ENCODE measurements at regions not wholly inside any gene's neighbourhood (a gene's known extent, or its start where the extent isn't known, plus 50 kb on each side); places are given as distances from the start of the nearest gene placed in this dataset.
"Not testable (repeated sequence)": the region's sequence is repeated elsewhere in the genome, so short reads cannot be mapped to it uniquely, and the experiment has no call there.

DNA sequence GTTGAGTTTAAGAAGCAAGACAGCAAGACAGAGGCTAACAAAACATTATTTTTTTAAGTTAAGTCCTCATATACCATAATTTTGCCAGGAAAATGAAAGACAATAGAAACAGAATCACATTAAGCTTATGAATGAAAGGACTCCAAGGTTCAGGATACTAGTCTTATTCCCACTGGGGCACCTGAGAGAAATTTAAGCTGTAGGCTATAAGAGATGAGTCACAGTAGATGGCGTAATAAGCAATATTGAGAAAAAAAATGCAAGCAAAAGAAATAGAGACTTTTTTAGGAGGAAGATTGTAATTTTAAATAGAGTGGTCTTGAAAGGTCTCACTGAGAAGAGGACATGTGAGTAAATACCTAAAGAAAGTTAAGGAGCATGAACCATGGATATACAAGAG, 57.1 kb upstream of the KIF2B start:
- Histone ChIP-seq H3K27ac (no peak overlapping the region), H3K27me3 (no peaks in the 10 kb centered on the region), H3K4me1 (no peaks in the 10 kb centered on the region), H3K4me3 (replicated peaks in 1 of 3) (no peak overlapping the region), H3K9me3 (no peaks in the 10 kb centered on the region), H3K36me3 (no peaks in the 10 kb centered on the region)
- no peak for DNase-seq
- intact Hi-C loops (cut with DNase I), result no loop called here
- WGBS, 2 donors, result 82 to 86% methylated on average over 1 of the region's 1 CpG
- TF ChIP-seq, protein P1, sequence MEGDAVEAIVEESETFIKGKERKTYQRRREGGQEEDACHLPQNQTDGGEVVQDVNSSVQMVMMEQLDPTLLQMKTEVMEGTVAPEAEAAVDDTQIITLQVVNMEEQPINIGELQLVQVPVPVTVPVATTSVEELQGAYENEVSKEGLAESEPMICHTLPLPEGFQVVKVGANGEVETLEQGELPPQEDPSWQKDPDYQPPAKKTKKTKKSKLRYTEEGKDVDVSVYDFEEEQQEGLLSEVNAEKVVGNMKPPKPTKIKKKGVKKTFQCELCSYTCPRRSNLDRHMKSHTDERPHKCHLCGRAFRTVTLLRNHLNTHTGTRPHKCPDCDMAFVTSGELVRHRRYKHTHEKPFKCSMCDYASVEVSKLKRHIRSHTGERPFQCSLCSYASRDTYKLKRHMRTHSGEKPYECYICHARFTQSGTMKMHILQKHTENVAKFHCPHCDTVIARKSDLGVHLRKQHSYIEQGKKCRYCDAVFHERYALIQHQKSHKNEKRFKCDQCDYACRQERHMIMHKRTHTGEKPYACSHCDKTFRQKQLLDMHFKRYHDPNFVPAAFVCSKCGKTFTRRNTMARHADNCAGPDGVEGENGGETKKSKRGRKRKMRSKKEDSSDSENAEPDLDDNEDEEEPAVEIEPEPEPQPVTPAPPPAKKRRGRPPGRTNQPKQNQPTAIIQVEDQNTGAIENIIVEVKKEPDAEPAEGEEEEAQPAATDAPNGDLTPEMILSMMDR (IDR thresholded peaks at IDR 0.05), result no peak
- TF ChIP-seq POLR2A (IDR thresholded peaks at IDR 0.05), result no peak

GRCh38 chr17:53765129-53765528, 57.6 kb upstream of the KIF2B start:
- H3K27ac ChIP-seq, result no peak overlapping the region
- H3K4me3 ChIP-seq (replicated peaks in 1 of 3), result no peak overlapping the region
- intact Hi-C loops (cut with DNase I), result no loop called here
- WGBS, 2 donors, result 92 to 96% methylated on average over 2 of the region's 2 CpGs
- H3K27me3 ChIP-seq, result no peaks in the 10 kb centered on the region
- no peak for TF ChIP-seq POLR2A (IDR thresholded peaks at IDR 0.05)
- DNase-seq, result no peak
- H3K36me3 ChIP-seq, result no peaks in the 10 kb centered on the region
- no peaks in the 10 kb centered on the region for H3K9me3 ChIP-seq
- H3K4me1 ChIP-seq, result no peaks in the 10 kb centered on the region

GRCh38 chr17:53757559-53757958, 65.2 kb upstream of the KIF2B start:
- TF ChIP-seq, protein P1 (IDR thresholded peaks at IDR 0.05), result no peak
- no peak for TF ChIP-seq POLR2A (IDR thresholded peaks at IDR 0.05)
- no peaks in the 10 kb centered on the region for H3K27me3 ChIP-seq
- no peaks in the 10 kb centered on the region for H3K9me3 ChIP-seq
- H3K4me1 ChIP-seq, result no peaks in the 10 kb centered on the region
- H3K36me3 ChIP-seq, result no peaks in the 10 kb centered on the region
- intact Hi-C loops (cut with DNase I), result no loop called here
- no peak for DNase-seq
- H3K27ac ChIP-seq, result no peak overlapping the region
- WGBS, 2 donors, result 98% methylated on average over 22 of the region's 22 CpGs
- H3K4me3 ChIP-seq (replicated peaks in 1 of 3), result no peak overlapping the region

DNA sequence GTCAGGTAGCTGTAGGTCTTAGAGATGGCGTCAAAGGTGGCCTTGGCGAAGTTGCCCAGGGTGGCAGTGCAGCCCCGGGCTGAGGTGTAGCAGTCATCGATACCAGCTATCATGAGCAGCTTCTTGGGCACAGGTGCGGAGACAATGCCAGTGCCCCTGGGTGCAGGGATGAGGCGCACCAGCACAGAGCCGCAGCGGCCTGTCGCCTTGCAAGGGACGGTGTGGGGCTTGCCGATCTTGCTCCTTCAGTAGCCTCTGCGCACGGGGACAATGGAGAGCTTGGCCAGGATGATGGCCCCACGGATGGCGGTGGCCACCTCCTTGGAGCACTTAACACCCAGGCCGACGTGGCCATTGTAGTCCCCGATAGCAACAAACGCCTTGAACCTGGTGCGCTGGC, 65.6 kb upstream of the KIF2B start:
- 96 to 98% methylated on average over 10 to 11 of the region's 20 CpGs for WGBS, 2 donors
- DNase-seq; intact Hi-C loops (cut with DNase I): not testable (repeated sequence)

DNA sequence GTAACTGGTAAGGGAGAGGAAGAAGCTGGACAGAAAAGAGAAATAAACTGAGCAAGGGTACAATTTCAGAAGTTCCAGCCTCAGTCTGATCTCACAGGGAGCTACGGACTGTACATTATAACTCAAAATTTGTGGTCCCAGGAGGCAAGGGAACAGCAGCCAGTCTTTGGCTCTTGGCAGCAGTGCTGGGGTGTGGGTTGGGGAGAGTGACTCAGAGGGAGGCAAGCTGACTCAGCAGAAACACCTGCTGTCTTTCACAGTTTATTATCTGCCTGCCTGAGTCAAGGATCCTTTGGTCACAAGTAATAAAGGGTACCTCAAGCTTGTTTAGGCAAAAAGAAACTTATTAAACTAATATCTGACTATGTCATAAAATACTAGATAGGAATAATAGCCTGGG, 73.5 kb upstream of the KIF2B start:
- no peak overlapping the region for H3K4me3 ChIP-seq (replicated peaks in 1 of 3)
- no peak for DNase-seq
- H3K9me3 ChIP-seq, result no peaks in the 10 kb centered on the region
- 63 to 75% methylated on average over 1 of the region's 1 CpG for WGBS, 2 donors
- no peaks in the 10 kb centered on the region for H3K27me3 ChIP-seq
- intact Hi-C loops (cut with DNase I), result no loop called here
- no peaks in the 10 kb centered on the region for H3K36me3 ChIP-seq
- TF ChIP-seq POLR2A (IDR thresholded peaks at IDR 0.05), result no peak
- TF ChIP-seq, protein P1 (IDR thresholded peaks at IDR 0.05), result no peak
- H3K4me1 ChIP-seq, result no peaks in the 10 kb centered on the region
- no peak overlapping the region for H3K27ac ChIP-seq

More for the DNA sequence above, 65.6 kb upstream of the KIF2B start:
- H3K36me3 ChIP-seq; H3K4me3 ChIP-seq (replicated peaks in 1 of 3); H3K27ac ChIP-seq; H3K9me3 ChIP-seq; H3K4me1 ChIP-seq; H3K27me3 ChIP-seq: not testable (repeated sequence)

- H3K9me3 ChIP-seq; intact Hi-C loops (cut with DNase I); H3K36me3 ChIP-seq; H3K27me3 ChIP-seq; H3K27ac ChIP-seq; DNase-seq; H3K4me3 ChIP-seq (replicated peaks in 1 of 3); H3K4me1 ChIP-seq: not testable (repeated sequence)
- WGBS, 2 donors, result 63 to 71% methylated on average over 11 of the region's 11 CpGs
Observed at GRCh38 chr17:53748159-53748820, 74.4 kb upstream of the KIF2B start.

All from thyroid gland (tissue), 4 donors.